ENCODE measurements at regions not wholly inside any gene's neighbourhood (a gene's known extent, or its start where the extent isn't known, plus 50 kb on each side); places are given as distances from the start of the nearest gene placed in this dataset.

GRCh38 chr15:39265261-39265660, 315.6 kb upstream of the THBS1 start:
- no peaks in the 10 kb centered on the region for H3K9me3 ChIP-seq (ENCODE audit: insufficient read depth, low read length)
- H3K4me3 ChIP-seq (ENCODE audit: insufficient read length, low read depth), result no peak overlapping the region
- no peak for DNase-seq (ENCODE audit: low read depth, low spot score)
- H3K9ac ChIP-seq (ENCODE audit: insufficient read length, low read depth), result no peak overlapping the region
- H3K4me1 ChIP-seq (ENCODE audit: insufficient read depth, insufficient read length), result no peaks in the 10 kb centered on the region
- H3K27me3 ChIP-seq (ENCODE audit: insufficient read depth, insufficient read length), result no peaks in the 10 kb centered on the region
- H3K36me3 ChIP-seq (ENCODE audit: insufficient read depth, insufficient read length, low read length), result no peaks in the 10 kb centered on the region
- TF ChIP-seq ZNF274 (IDR thresholded peaks at IDR 0.05; ENCODE audit: low read depth, low read length), result no peak
- TF ChIP-seq SUZ12 (IDR thresholded peaks at IDR 0.05; ENCODE audit: extremely low read depth, insufficient read depth, insufficient read length), result no peak
- TF ChIP-seq YY1 (IDR thresholded peaks at IDR 0.05; ENCODE audit: insufficient read depth, insufficient read length), result no peak

- Histone ChIP-seq H3K27me3 (ENCODE audit: insufficient read depth, insufficient read length) (no peaks in the 10 kb centered on the region), H3K9me3 (ENCODE audit: insufficient read depth, low read length) (no peaks in the 10 kb centered on the region), H3K4me3 (ENCODE audit: insufficient read length, low read depth) (no peak overlapping the region), H3K4me1 (ENCODE audit: insufficient read depth, insufficient read length) (no peaks in the 10 kb centered on the region), H3K9ac (ENCODE audit: insufficient read length, low read depth) (no peak overlapping the region), H3K36me3 (ENCODE audit: insufficient read depth, insufficient read length, low read length) (no peaks in the 10 kb centered on the region)
- no peak for DNase-seq (ENCODE audit: low read depth, low spot score)
- TF ChIP-seq SUZ12 (IDR thresholded peaks at IDR 0.05; ENCODE audit: extremely low read depth, insufficient read depth, insufficient read length) (no peak), ZNF274 (IDR thresholded peaks at IDR 0.05; ENCODE audit: low read depth, low read length) (no peak)
Observed at GRCh38 chr15:39266890-39267289, 314.0 kb upstream of the THBS1 start.

- H3K27me3 ChIP-seq (ENCODE audit: insufficient read depth, insufficient read length), result no peaks in the 10 kb centered on the region
- TF ChIP-seq ZNF274 (IDR thresholded peaks at IDR 0.05; ENCODE audit: low read depth, low read length) (no peak), SUZ12 (IDR thresholded peaks at IDR 0.05; ENCODE audit: extremely low read depth, insufficient read depth, insufficient read length) (no peak), YY1 (IDR thresholded peaks at IDR 0.05; ENCODE audit: insufficient read depth, insufficient read length) (no peak)
- no peaks in the 10 kb centered on the region for H3K4me1 ChIP-seq (ENCODE audit: insufficient read depth, insufficient read length)
- H3K9ac ChIP-seq (ENCODE audit: insufficient read length, low read depth), result no peak overlapping the region
- DNase-seq (ENCODE audit: low read depth, low spot score), result no peak
- H3K36me3 ChIP-seq (ENCODE audit: insufficient read depth, insufficient read length, low read length), result no peaks in the 10 kb centered on the region
- no peak overlapping the region for H3K4me3 ChIP-seq (ENCODE audit: insufficient read length, low read depth)
- H3K9me3 ChIP-seq (ENCODE audit: insufficient read depth, low read length), result no peaks in the 10 kb centered on the region
Observed at GRCh38 chr15:39267685-39268084, 313.2 kb upstream of the THBS1 start.

DNA sequence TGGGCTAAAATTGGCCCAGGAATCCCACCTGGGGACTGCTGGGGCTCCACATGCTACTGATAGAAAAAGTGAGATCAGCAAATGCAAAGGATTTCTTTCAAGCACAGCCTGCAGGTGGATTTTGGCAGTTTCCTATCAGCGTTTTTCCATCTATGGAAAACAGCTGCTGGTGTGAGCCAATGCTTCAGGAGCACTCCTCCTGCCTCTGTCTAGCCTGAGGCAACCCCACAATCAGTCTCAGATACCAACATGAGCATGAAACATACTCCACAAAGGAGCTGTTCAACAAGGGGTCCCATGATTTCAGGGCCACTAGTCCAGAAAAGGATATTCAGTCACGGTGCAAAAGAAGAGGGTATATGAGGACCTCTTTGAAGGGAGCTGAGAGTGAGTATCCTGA, 311.5 kb upstream of the THBS1 start:
- TF ChIP-seq YY1 (IDR thresholded peaks at IDR 0.05; ENCODE audit: insufficient read depth, insufficient read length) (no peak), ZNF274 (IDR thresholded peaks at IDR 0.05; ENCODE audit: low read depth, low read length) (no peak), SUZ12 (IDR thresholded peaks at IDR 0.05; ENCODE audit: extremely low read depth, insufficient read depth, insufficient read length) (no peak)
- no peak for DNase-seq (ENCODE audit: low read depth, low spot score)
- H3K9ac ChIP-seq (ENCODE audit: insufficient read length, low read depth), result no peak overlapping the region
- no peaks in the 10 kb centered on the region for H3K36me3 ChIP-seq (ENCODE audit: insufficient read depth, insufficient read length, low read length)
- H3K27me3 ChIP-seq (ENCODE audit: insufficient read depth, insufficient read length), result no peaks in the 10 kb centered on the region
- H3K9me3 ChIP-seq (ENCODE audit: insufficient read depth, low read length), result no peaks in the 10 kb centered on the region
- H3K4me3 ChIP-seq (ENCODE audit: insufficient read length, low read depth), result no peak overlapping the region
- H3K4me1 ChIP-seq (ENCODE audit: insufficient read depth, insufficient read length), result no peaks in the 10 kb centered on the region

GRCh38 chr15:39269821-39270220, 311.1 kb upstream of the THBS1 start:
- TF ChIP-seq ZNF274 (IDR thresholded peaks at IDR 0.05; ENCODE audit: low read depth, low read length) (no peak), YY1 (IDR thresholded peaks at IDR 0.05; ENCODE audit: insufficient read depth, insufficient read length) (no peak), SUZ12 (IDR thresholded peaks at IDR 0.05; ENCODE audit: extremely low read depth, insufficient read depth, insufficient read length) (no peak)
- H3K27me3 ChIP-seq (ENCODE audit: insufficient read depth, insufficient read length), result no peaks in the 10 kb centered on the region
- no peak overlapping the region for H3K4me3 ChIP-seq (ENCODE audit: insufficient read length, low read depth)
- no peaks in the 10 kb centered on the region for H3K36me3 ChIP-seq (ENCODE audit: insufficient read depth, insufficient read length, low read length)
- H3K9me3 ChIP-seq (ENCODE audit: insufficient read depth, low read length), result no peaks in the 10 kb centered on the region
- no peak for DNase-seq (ENCODE audit: low read depth, low spot score)
- no peak overlapping the region for H3K9ac ChIP-seq (ENCODE audit: insufficient read length, low read depth)
- H3K4me1 ChIP-seq (ENCODE audit: insufficient read depth, insufficient read length), result no peaks in the 10 kb centered on the region

DNA sequence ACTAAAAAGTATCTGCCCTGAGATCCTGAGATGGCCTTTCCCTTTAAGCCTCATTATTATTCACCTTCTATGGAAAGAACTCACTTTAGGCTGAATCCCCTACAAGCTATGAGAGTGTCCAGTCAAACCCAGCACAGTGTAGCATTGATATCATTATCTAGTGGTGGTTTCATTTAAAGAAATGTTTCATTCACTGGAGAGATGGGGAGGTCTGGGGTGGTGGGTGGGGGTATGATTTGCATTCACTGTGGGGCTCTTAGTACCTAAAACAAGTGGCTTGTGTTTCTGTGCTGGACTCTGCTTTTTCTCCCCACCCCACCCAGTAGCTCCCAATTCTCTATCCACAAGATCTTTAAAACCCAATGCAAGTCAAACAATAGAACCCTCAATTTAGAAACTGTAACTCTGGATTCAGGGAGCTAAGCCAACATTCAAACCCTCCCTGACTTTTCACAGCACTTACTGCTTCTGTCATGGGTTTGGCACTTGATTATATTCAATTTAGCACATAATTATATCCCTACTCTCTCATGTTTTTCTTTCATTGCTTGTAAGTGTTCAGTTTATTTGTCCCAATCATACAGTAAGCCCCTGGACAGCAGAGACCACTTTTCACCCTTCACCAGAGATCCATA, 310.5 kb upstream of the THBS1 start:
- TF ChIP-seq SUZ12 (IDR thresholded peaks at IDR 0.05; ENCODE audit: extremely low read depth, insufficient read depth, insufficient read length), result no peak
- Histone ChIP-seq H3K9ac (ENCODE audit: insufficient read length, low read depth) (no peak overlapping the region), H3K4me1 (ENCODE audit: insufficient read depth, insufficient read length) (no peaks in the 10 kb centered on the region), H3K9me3 (ENCODE audit: insufficient read depth, low read length) (no peaks in the 10 kb centered on the region), H3K4me3 (ENCODE audit: insufficient read length, low read depth) (no peak overlapping the region), H3K27me3 (ENCODE audit: insufficient read depth, insufficient read length) (no peaks in the 10 kb centered on the region), H3K36me3 (ENCODE audit: insufficient read depth, insufficient read length, low read length) (no peaks in the 10 kb centered on the region)
- no peak for DNase-seq (ENCODE audit: low read depth, low spot score)

DNA sequence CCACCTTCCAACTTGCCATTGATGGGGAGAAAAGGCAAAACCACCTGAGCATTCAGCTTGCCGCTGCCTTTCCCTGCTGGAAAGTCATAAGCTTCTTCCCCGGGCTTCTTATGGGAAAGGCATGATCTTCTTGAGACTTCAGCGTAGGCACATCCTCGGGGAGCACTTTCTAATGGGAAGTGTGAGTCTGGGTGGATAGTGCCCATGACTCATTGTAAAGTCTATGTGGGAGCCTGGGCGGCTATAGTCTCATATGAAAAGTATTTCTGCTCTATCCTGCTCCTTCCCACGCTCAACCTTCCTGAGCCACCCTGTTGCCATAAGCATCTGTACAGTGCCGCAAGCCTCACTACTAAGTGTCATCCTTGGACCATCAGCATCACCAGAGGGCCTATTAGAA, 309.9 kb upstream of the THBS1 start:
- Histone ChIP-seq H3K4me3 (ENCODE audit: insufficient read length, low read depth) (no peak overlapping the region), H3K27me3 (ENCODE audit: insufficient read depth, insufficient read length) (no peaks in the 10 kb centered on the region), H3K9me3 (ENCODE audit: insufficient read depth, low read length) (no peaks in the 10 kb centered on the region), H3K4me1 (ENCODE audit: insufficient read depth, insufficient read length) (no peaks in the 10 kb centered on the region), H3K36me3 (ENCODE audit: insufficient read depth, insufficient read length, low read length) (no peaks in the 10 kb centered on the region), H3K9ac (ENCODE audit: insufficient read length, low read depth) (no peak overlapping the region)
- DNase-seq (ENCODE audit: low read depth, low spot score), result no peak
- TF ChIP-seq YY1 (IDR thresholded peaks at IDR 0.05; ENCODE audit: insufficient read depth, insufficient read length) (no peak), ZNF274 (IDR thresholded peaks at IDR 0.05; ENCODE audit: low read depth, low read length) (no peak), SUZ12 (IDR thresholded peaks at IDR 0.05; ENCODE audit: extremely low read depth, insufficient read depth, insufficient read length) (no peak)
